HL-60 (cell line): ENCODE measurements at regions not wholly inside any gene's neighbourhood (a gene's known extent, or its start where the extent isn't known, plus 50 kb on each side); places are given as distances from the start of the nearest gene placed in this dataset.

Experiments used
- DNase-seq, 2 experiments: peaks; one replicate each; pipeline ENCODE4 v3.0.0-alpha.2; 2010 to 2020; ENCODE audit warnings: low read depth in 1 of 2, low spot score in 1 of 2
- H3K27ac ChIP-seq: fragments of 250-450 bp; sonication (Bioruptor Pico); replicated peaks from 2 replicates; pipeline ENCODE4 v1.5.1; 2020; ENCODE audit warnings: mild to moderate bottlenecking, moderate library complexity
- H3K27me3 ChIP-seq: fragments of 250-450 bp; sonication (Bioruptor Pico); 2 replicates; pipeline ENCODE4 v1.5.1; 2021; ENCODE audit warnings: mild to moderate bottlenecking, moderate library complexity; ENCODE audit not compliant: insufficient read depth, poor library complexity, severe bottlenecking
- H3K4me3 ChIP-seq: replicated peaks from 2 replicates; pipeline ENCODE4 v1.5.1; 2011; ENCODE audit warnings: mild to moderate bottlenecking, control low read depth, low read length; ENCODE audit not compliant: insufficient read depth
- GABPA ChIP-seq: IDR thresholded peaks from 2 replicates; pipeline ENCODE4 v1.6.1; 2012; ENCODE audit warnings: low read depth
- POLR2AphosphoS5 ChIP-seq: IDR thresholded peaks from 2 replicates; pipeline ENCODE4 v1.6.1; 2012; ENCODE audit warnings: low read depth
- SPI1 ChIP-seq: IDR thresholded peaks from 2 replicates; pipeline ENCODE4 v1.6.1; 2012; ENCODE audit warnings: low read depth, mild to moderate bottlenecking, borderline replicate concordance
- TF ChIP-seq, protein P1 (sequence below): IDR thresholded peaks from 2 replicates; pipeline ENCODE4 v1.6.1; 2012; ENCODE audit warnings: low read depth; ENCODE audit not compliant: insufficient replicate concordance
- TF ChIP-seq, protein P2 (sequence below): IDR thresholded peaks from one replicate; pipeline ENCODE4 v1.5.1; 2011; ENCODE audit warnings: low read length, control low read depth, inconsistent platforms; ENCODE audit not compliant: insufficient read depth

DNA sequence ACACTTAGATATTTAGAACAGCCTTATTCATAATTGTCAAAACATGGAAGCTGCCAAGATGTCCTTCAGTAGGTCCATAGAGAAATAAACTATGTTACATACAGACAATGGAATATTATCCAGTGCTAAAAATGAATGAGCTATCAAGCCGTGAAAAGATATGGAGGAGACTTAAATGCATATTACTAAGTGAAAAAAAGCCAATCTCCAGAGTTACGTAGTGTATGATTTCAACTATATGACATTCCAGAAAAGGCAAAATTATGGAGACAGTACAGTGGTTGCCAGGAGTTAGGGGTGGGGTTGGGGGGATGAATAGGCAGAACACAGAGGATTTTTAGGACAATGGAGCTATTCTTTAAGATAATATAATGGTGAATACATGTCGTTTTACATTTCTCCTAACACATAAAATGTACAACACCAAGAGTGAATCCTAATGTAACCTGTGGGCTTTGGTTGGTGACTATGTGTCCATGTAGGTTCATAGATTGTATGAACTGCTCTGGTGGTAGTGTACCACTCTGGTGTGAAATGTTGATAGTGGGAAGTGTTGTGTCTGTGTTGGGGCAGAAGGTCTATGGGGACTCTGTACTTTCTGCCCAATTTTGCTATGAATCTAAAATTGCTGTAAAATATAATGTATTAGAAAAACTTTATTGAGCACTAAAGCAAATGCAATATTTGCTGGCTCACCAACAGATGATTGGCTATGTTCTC is 122.6 kb downstream of the USP22 start:
- no peak overlapping the region for H3K4me3 ChIP-seq
- TF ChIP-seq POLR2AphosphoS5 = no peak
- no peak for TF ChIP-seq GABPA
- TF ChIP-seq, protein P1, sequence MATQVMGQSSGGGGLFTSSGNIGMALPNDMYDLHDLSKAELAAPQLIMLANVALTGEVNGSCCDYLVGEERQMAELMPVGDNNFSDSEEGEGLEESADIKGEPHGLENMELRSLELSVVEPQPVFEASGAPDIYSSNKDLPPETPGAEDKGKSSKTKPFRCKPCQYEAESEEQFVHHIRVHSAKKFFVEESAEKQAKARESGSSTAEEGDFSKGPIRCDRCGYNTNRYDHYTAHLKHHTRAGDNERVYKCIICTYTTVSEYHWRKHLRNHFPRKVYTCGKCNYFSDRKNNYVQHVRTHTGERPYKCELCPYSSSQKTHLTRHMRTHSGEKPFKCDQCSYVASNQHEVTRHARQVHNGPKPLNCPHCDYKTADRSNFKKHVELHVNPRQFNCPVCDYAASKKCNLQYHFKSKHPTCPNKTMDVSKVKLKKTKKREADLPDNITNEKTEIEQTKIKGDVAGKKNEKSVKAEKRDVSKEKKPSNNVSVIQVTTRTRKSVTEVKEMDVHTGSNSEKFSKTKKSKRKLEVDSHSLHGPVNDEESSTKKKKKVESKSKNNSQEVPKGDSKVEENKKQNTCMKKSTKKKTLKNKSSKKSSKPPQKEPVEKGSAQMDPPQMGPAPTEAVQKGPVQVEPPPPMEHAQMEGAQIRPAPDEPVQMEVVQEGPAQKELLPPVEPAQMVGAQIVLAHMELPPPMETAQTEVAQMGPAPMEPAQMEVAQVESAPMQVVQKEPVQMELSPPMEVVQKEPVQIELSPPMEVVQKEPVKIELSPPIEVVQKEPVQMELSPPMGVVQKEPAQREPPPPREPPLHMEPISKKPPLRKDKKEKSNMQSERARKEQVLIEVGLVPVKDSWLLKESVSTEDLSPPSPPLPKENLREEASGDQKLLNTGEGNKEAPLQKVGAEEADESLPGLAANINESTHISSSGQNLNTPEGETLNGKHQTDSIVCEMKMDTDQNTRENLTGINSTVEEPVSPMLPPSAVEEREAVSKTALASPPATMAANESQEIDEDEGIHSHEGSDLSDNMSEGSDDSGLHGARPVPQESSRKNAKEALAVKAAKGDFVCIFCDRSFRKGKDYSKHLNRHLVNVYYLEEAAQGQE = no peak
- TF ChIP-seq, protein P2, sequence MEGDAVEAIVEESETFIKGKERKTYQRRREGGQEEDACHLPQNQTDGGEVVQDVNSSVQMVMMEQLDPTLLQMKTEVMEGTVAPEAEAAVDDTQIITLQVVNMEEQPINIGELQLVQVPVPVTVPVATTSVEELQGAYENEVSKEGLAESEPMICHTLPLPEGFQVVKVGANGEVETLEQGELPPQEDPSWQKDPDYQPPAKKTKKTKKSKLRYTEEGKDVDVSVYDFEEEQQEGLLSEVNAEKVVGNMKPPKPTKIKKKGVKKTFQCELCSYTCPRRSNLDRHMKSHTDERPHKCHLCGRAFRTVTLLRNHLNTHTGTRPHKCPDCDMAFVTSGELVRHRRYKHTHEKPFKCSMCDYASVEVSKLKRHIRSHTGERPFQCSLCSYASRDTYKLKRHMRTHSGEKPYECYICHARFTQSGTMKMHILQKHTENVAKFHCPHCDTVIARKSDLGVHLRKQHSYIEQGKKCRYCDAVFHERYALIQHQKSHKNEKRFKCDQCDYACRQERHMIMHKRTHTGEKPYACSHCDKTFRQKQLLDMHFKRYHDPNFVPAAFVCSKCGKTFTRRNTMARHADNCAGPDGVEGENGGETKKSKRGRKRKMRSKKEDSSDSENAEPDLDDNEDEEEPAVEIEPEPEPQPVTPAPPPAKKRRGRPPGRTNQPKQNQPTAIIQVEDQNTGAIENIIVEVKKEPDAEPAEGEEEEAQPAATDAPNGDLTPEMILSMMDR = no peak
- peaks cover 9% of the 10 kb centered on the region for H3K27me3 ChIP-seq
- no peak for DNase-seq
- H3K27ac ChIP-seq = no peak overlapping the region

DNA sequence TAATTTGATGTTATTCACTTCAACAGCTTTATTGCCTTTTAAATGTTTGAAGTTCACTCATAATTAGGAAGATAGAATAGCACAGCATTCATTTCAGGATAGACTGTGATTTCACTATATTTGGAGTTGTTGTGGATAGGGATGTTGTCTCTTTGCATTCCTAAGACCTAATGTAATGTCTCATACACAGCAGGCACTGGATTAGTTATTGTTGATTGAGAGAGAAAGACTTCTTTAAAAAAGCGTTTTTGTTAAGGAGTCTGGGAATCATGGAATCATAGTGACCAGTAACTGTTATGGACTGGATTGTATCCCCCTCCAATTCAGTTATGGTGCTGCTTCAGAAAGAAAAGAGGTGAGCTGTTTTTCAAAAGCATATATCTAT is 122.0 kb downstream of the USP22 start:
- no peak for DNase-seq
- Histone ChIP-seq H3K27ac (no peak overlapping the region), H3K4me3 (no peak overlapping the region), H3K27me3 (peaks cover 9% of the 10 kb centered on the region)
- TF ChIP-seq, protein P1 = no peak
- TF ChIP-seq SPI1 = no peak
- no peak for TF ChIP-seq POLR2AphosphoS5
- TF ChIP-seq, protein P2 = no peak
- no peak for TF ChIP-seq GABPA

DNA sequence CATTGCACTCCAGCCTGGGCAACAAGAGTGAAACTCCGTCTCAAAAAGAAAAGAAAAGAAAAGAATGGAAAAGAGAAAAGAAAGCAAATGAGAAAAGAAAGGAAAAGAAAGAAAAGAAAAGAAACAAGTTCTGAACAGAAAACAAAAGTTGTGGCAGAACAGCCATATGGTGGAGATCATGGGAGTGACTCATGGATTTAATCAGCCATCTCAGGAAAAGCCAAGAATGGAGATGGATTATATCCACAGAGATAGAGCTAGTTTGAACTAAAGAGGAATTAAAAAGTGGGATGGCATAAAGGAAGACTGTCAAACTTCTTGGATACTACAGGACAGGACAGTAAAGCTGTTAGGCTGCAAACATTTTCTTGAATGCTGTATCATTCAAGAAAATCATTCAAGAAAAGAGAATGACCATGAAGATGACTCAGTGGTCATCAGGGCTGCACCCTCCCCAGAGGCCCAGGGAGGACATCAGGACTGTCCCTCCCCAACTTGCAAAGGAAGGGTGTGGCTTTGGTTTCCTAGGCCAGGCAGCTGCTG is 120.6 kb downstream of the USP22 start:
- no peak for DNase-seq
- peaks cover 9% of the 10 kb centered on the region for H3K27me3 ChIP-seq
- TF ChIP-seq, protein P2 = no peak
- TF ChIP-seq SPI1 = no peak
- TF ChIP-seq POLR2AphosphoS5 = no peak
- no peak overlapping the region for H3K4me3 ChIP-seq
- H3K27ac ChIP-seq = no peak overlapping the region
